WTC11 (cell line): ENCODE measurements at regions not wholly inside any gene's neighbourhood (a gene's known extent, or its start where the extent isn't known, plus 50 kb on each side); places are given as distances from the start of the nearest gene placed in this dataset.

Source experiments
- ATAC-seq: fragments of 200-7000 bp; cut with Tn5 transposase; 2 replicates; pipeline ENCODE4 v1.10.0; 2021; ENCODE audit warnings: mild to moderate bottlenecking, moderate library complexity
- CTCF ChIA-PET: fragments of 300-600 bp; sonication (Branson Sonifier 250); formaldehyde crosslinking; loops from one replicate; lab custom pipeline; 2021; ENCODE audit warnings: antibody characterized with exemption; lab: Charles Lee
- POLR2A ChIA-PET: fragments of 350-600 bp; sonication (Branson Sonifier 250); formaldehyde crosslinking; loops from one replicate; lab custom pipeline; 2021; ENCODE audit warnings: antibody characterized with exemption; lab: Charles Lee
- DNase-seq: peaks from one replicate; pipeline ENCODE4 v3.0.0; 2021; ENCODE audit warnings: low spot score
- H3K27ac Mint-ChIP-seq: 2 replicates; pipeline ENCODE4 v1.8.0; 2021; ENCODE audit warnings: mixed read lengths
- H3K27me3 Mint-ChIP-seq: 2 replicates; pipeline ENCODE4 v1.8.0; 2021; ENCODE audit warnings: low read depth, mild to moderate bottlenecking, moderate library complexity, mixed read lengths
- H3K36me3 Mint-ChIP-seq: 2 replicates; pipeline ENCODE4 v1.8.0; 2021; ENCODE audit warnings: mixed read lengths
- H3K4me1 Mint-ChIP-seq: 2 replicates; pipeline ENCODE4 v1.8.0; 2022; ENCODE audit warnings: mixed read lengths
- H3K4me3 Mint-ChIP-seq: 2 replicates; pipeline ENCODE4 v1.8.0; 2021; ENCODE audit warnings: mild to moderate bottlenecking, moderate library complexity, mixed read lengths
- H3K9me3 Mint-ChIP-seq: 2 replicates; pipeline ENCODE4 v1.8.0; 2021; ENCODE audit warnings: mixed read lengths
- ATF2 ChIP-seq: sonication (generic); formaldehyde crosslinking; IDR thresholded peaks from 2 replicates; pipeline ENCODE4 v1.8.1; 2022; ENCODE audit warnings: low read depth, missing genetic modification reagents, borderline replicate concordance
- CREB1 ChIP-seq: sonication (generic); formaldehyde crosslinking; IDR thresholded peaks from 2 replicates; pipeline ENCODE4 v1.8.0; 2023; ENCODE audit warnings: mild to moderate bottlenecking, missing genetic modification reagents
- CTCF ChIP-seq: fragments of 200-600 bp; IDR thresholded peaks from 2 replicates; pipeline ENCODE4 v1.8.0; 2022; ENCODE audit warnings: antibody characterized with exemption
- E2F5 ChIP-seq: sonication (generic); formaldehyde crosslinking; IDR thresholded peaks from 2 replicates; pipeline ENCODE4 v1.8.1; 2022; ENCODE audit warnings: mild to moderate bottlenecking, moderate library complexity, missing genetic modification reagents
- EMX1 ChIP-seq: fragments of 250-450 bp; sonication (Bioruptor Pico); IDR thresholded peaks from 2 replicates; pipeline ENCODE4 v1.8.0; 2021; ENCODE audit warnings: mild to moderate bottlenecking
- FOXP1 ChIP-seq: sonication (generic); formaldehyde crosslinking; IDR thresholded peaks from 2 replicates; pipeline ENCODE4 v1.8.0; 2022; ENCODE audit warnings: missing genetic modification reagents, mild to moderate bottlenecking, moderate library complexity, borderline replicate concordance
- GRHL2 ChIP-seq: fragments of 250-450 bp; sonication (Bioruptor Pico); IDR thresholded peaks from 2 replicates; pipeline ENCODE4 v1.8.0; 2022; ENCODE audit warnings: mild to moderate bottlenecking, moderate library complexity; ENCODE audit not compliant: insufficient replicate concordance, severe bottlenecking
- HMGXB4 ChIP-seq: sonication (generic); formaldehyde crosslinking; IDR thresholded peaks from 2 replicates; pipeline ENCODE4 v1.8.1; 2023; ENCODE audit warnings: mild to moderate bottlenecking, moderate library complexity, missing genetic modification reagents
- IRF2 ChIP-seq: sonication (generic); formaldehyde crosslinking; IDR thresholded peaks from 2 replicates; pipeline ENCODE4 v1.8.0; 2022; ENCODE audit warnings: low read depth, missing genetic modification reagents, borderline replicate concordance
- MAX ChIP-seq: sonication (generic); formaldehyde crosslinking; IDR thresholded peaks from 2 replicates; pipeline ENCODE4 v1.8.0; 2022; ENCODE audit warnings: mild to moderate bottlenecking, missing genetic modification reagents
- MLX ChIP-seq: sonication (generic); formaldehyde crosslinking; IDR thresholded peaks from 2 replicates; pipeline ENCODE4 v1.8.1; 2023; ENCODE audit warnings: mild to moderate bottlenecking, missing genetic modification reagents, moderate library complexity
- NR2C2 ChIP-seq: sonication (generic); formaldehyde crosslinking; IDR thresholded peaks from 2 replicates; pipeline ENCODE4 v1.8.0; 2022; ENCODE audit warnings: mild to moderate bottlenecking, missing genetic modification reagents
- RELA ChIP-seq: sonication (generic); formaldehyde crosslinking; IDR thresholded peaks from 2 replicates; pipeline ENCODE4 v1.8.1; 2022; ENCODE audit warnings: missing genetic modification reagents, mild to moderate bottlenecking, borderline replicate concordance
- TEAD4 ChIP-seq: sonication (generic); formaldehyde crosslinking; IDR thresholded peaks from 2 replicates; pipeline ENCODE4 v1.8.0; 2022; ENCODE audit warnings: mild to moderate bottlenecking, missing genetic modification reagents
- USF2 ChIP-seq: sonication (generic); formaldehyde crosslinking; IDR thresholded peaks from 2 replicates; pipeline ENCODE4 v1.8.1; 2023; ENCODE audit warnings: mild to moderate bottlenecking, missing genetic modification reagents, moderate library complexity
- ZBTB21 ChIP-seq: sonication (generic); formaldehyde crosslinking; IDR thresholded peaks from 2 replicates; pipeline ENCODE4 v1.8.1; 2023; ENCODE audit warnings: mild to moderate bottlenecking, missing genetic modification reagents, borderline replicate concordance
- ZBTB43 ChIP-seq: sonication (generic); formaldehyde crosslinking; IDR thresholded peaks from 2 replicates; pipeline ENCODE4 v1.8.1; 2023; ENCODE audit warnings: mild to moderate bottlenecking, missing genetic modification reagents
- ZMAT4 ChIP-seq: fragments of 250-450 bp; sonication (Bioruptor Pico); IDR thresholded peaks from 2 replicates; pipeline ENCODE4 v1.9.0; 2021; ENCODE audit warnings: mild to moderate bottlenecking
- ZNF138 ChIP-seq: sonication (generic); formaldehyde crosslinking; conservative IDR thresholded peaks from 2 replicates; pipeline ENCODE4 v1.8.1; 2022; ENCODE audit warnings: mild to moderate bottlenecking, moderate library complexity, missing genetic modification reagents
- ZNF232 ChIP-seq: sonication (generic); formaldehyde crosslinking; IDR thresholded peaks from 2 replicates; pipeline ENCODE4 v1.8.0; 2022; ENCODE audit warnings: mild to moderate bottlenecking, missing genetic modification reagents
- ZNF416 ChIP-seq: fragments of 250-450 bp; sonication (Bioruptor Pico); IDR thresholded peaks from 2 replicates; pipeline ENCODE4 v1.9.0; 2021; ENCODE audit warnings: mild to moderate bottlenecking, inconsistent platforms

- H3K36me3 Mint-ChIP-seq = no peaks in the 10 kb centered on the region
Observed at GRCh38 chr5:100697970-100698369, 162.8 kb downstream of the FAM174A start.

GRCh38 chr5:100706776-100707175 is 171.6 kb downstream of the FAM174A start:
- Mint-ChIP-seq H3K4me3 (no peak overlapping the region), H3K27me3 (no peaks in the 10 kb centered on the region), H3K27ac (no peak overlapping the region), H3K4me1 (peaks cover 12% of the 10 kb centered on the region), H3K9me3 (no peaks in the 10 kb centered on the region), H3K36me3 (no peaks in the 10 kb centered on the region)
- ATAC-seq (peak; percentile 68), DNase-seq (no peak)
- no peak for TF ChIP-seq E2F5
- no peak for TF ChIP-seq MAX (CRISPR knock-in tag)
- TF ChIP-seq IRF2 (CRISPR knock-in tag) = no peak
- TF ChIP-seq CREB1 (CRISPR knock-in tag) = no peak
- no peak for TF ChIP-seq NR2C2 (CRISPR knock-in tag)
- no peak for TF ChIP-seq ZBTB43
- no peak for TF ChIP-seq TEAD4
- TF ChIP-seq RELA = no peak
- no peak for TF ChIP-seq ZNF232 (CRISPR knock-in tag)
- TF ChIP-seq MLX (CRISPR knock-in tag) = no peak
- no peak for TF ChIP-seq ZBTB21 (CRISPR knock-in tag)
- TF ChIP-seq ZMAT4 (CRISPR knock-in tag) = no peak
- no peak for TF ChIP-seq GRHL2 (CRISPR knock-in tag)
- no peak for TF ChIP-seq FOXP1 (CRISPR knock-in tag)
- no peak for TF ChIP-seq ZNF416
- no peak for TF ChIP-seq ATF2 (CRISPR knock-in tag)
- no peak for TF ChIP-seq USF2 (CRISPR knock-in tag)
- no peak for TF ChIP-seq ZNF138 (CRISPR knock-in tag)
- no peak for TF ChIP-seq HMGXB4 (CRISPR knock-in tag)
- POLR2A ChIA-PET = no interaction called here
- CTCF ChIA-PET = interaction anchor here (1.5 kb wide), 1 partner anchor 9 kb away, joined by 7 read pairs; no protein-coding TSS in a partner anchor

More at GRCh38 chr5:100697970-100698369, 162.8 kb downstream of the FAM174A start:
- no peak overlapping the region for H3K27ac Mint-ChIP-seq
- H3K9me3 Mint-ChIP-seq = peaks cover 6% of the 10 kb centered on the region; the same call in 1 of the 2 replicates
- ChIA-PET POLR2A (no interaction called here), CTCF (interaction anchor here (0.5 to 1.5 kb wide), 26 partner anchors 8 to 1182 kb away, joined by 3 to 14 read pairs (median 4); partner anchors contain the start of gene ST8SIA4)
- H3K4me3 Mint-ChIP-seq = no peak overlapping the region
- H3K4me1 Mint-ChIP-seq = peaks cover 7% of the 10 kb centered on the region
- H3K27me3 Mint-ChIP-seq = no peaks in the 10 kb centered on the region
- TF ChIP-seq CTCF = 0 out of 2 replicates have a peak, but pooled peaks have one; percentile 17
- TF ChIP-seq EMX1 (CRISPR knock-in tag) = no peak
- ATAC-seq (peak; percentile 50), DNase-seq (no peak)
